Inflammatory macrophage treated with lipopolysaccharide for 1 hour (primary cell): ENCODE measurements at regions not wholly inside any gene's neighbourhood (a gene's known extent, or its start where the extent isn't known, plus 50 kb on each side); places are given as distances from the start of the nearest gene placed in this dataset.
"Not testable (repeated sequence)": the region's sequence is repeated elsewhere in the genome, so short reads cannot be mapped to it uniquely, and the experiment has no call there.

Source experiments
- DNase-seq, 2 donors: peaks; one replicate each; pipeline ENCODE4 v3.0.0-alpha.2; 2020 to 2022

DNA sequence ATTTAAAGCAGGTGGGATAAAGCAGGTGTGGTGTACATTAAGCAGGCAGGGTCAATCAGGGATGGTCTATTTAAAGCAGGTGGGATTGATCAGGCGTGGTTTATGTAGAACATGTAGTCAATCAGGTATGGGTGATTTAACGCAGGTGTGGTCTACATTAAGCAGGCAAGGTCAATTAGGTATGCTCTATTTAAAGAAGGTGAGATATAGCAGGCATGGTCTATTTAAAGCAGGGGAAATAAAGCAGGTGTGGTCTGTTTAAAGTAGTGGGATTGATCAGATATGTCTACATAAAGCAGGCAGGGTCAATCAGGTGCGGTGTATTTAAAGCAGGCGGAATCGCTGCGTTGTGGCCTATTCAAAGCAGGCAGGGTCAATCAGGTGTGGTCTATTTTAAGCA, 88.6 kb upstream of the MXRA5 start:
- DNase-seq = no peak

DNA sequence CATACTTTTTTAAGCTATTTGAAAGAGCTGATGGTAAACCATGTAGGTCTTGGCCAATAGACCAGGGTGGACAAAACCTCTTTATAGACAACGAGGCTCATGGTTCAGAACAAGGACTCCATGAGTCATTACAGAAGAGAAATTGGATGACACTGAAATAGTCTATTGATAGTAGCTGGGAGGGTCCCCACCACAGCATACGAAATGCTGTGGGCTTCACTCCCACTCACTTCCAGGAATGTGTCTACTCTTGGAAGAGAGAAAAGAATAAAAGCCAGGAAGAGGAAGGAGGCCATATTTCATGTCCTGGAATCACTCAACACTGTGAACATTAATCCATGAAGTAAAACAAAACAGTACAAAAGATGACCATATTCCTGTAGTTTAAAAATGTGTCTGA, 82.3 kb upstream of the MXRA5 start:
- no peak for DNase-seq

- DNase-seq = no peak
Observed at GRCh38 chrX:3426552-3426951, 80.1 kb upstream of the MXRA5 start.

GRCh38 chrX:3425031-3425430, 78.6 kb upstream of the MXRA5 start:
- no peak for DNase-seq

DNA sequence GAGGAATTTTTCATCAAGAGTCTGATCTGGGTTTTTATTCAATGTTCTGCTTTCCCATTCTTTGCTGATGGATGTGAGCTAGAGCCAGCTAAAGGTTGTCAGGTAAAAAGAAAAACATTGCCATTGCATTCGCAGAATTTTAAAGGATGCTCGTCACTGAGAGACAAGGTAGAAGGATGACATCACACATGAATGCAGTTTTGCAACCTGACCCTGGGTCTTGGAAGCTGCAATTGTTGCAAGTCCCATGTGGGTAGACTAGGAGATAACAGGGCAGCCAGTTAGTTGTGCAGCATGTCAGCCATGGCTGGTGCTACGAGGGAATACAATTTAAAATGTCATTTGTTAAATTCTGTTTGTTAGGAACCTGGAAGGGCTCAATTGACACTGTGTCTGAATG, 73.9 kb upstream of the MXRA5 start:
- DNase-seq = no peak

GRCh38 chrX:3415011-3415410, 68.6 kb upstream of the MXRA5 start:
- DNase-seq = no peak

DNA sequence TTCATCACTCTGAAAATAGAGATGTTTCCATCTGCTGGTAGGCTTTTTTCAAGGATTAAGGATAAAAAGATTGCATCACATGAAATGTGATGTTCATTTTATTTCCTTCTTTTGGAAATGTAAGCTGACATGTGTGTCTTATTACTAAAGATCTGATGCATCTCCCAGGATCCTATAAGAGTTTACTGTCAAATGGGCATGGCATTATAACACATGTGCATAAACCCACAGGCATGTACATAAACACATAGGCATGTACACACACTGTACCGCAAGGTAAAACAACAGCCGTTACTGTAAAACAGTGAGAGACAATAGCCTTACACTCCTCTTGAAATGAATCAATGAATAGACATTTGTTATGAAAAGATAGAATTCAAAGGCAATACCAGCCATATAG, 65.2 kb upstream of the MXRA5 start:
- not testable (repeated sequence) for DNase-seq

DNA sequence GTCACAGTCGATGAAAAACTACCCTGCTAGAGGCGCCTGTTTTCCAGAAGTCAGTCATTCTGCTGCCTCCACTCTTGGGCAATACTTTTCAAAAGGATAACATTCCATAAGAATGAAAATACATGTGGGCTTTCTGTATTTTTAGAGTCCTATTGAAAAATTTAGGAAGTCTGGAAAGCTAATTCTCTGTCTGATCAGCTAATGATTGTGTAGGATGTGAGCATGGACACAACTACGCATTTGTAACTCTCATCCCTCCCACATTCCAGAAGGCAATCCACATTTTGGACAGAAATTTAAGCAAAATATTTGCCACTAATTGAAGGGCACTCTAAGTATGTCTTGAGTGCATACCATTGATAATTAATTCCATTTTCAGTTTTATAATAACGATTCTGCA, 63.5 kb upstream of the MXRA5 start:
- DNase-seq = not testable (repeated sequence)

DNA sequence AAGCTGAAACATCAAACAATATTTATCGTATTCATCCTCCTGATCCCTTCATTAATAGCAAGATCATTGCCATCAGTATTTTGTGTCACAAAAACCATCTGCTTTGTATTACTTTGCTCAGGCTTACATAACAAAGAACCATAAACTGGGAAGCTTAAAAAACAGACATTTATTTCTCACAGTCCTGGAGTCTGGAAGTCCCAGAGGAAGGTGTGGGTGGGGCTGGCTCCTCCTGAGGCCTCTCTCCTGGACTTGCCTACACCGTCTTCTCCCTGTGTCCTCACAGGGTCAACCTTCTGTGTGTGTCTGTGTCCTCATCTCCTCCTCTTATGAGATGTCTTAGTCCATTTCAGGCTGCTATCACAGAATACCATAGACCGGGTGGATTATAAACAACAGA, 61.3 kb upstream of the MXRA5 start:
- DNase-seq = no peak

DNA sequence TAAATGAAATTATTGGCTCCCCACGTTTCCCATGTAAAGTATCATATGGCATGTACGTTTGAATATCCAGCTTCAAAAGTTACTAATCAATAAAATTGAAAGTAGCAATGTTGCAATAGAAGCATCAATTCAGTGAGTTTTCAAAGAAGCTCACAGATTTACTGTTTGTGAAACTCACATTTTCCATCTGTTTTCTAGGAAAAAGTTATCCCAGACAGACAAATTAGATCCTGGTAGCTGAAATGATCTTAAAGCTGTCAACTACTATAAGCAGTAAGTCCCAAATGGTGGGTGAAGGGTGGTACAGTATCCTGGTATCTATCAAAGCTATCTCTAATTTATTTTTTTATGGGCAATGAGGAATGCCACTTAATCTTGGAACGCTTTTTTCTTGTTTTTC, 60.7 kb upstream of the MXRA5 start:
- DNase-seq = no peak

DNA sequence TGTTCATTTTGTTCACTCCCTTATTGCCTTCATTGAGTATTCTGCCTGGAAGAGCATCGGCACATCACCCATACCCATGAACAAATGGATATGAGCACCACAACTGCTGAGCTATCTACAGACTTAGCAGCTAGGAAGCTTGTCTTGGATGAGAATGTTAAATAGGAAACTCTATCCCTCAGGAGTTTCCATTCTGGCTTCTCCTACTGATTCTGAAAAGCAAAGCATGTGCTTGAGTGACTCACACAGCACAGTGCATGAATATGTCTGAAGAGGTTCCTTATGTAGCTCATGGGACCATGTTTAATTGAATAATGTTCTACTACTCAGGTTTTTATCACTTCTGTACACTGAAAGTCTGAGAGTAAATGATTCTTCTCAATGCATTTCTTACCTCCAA, 57.3 kb upstream of the MXRA5 start:
- DNase-seq = no peak
